H9 (cell line): ENCODE measurements at regions not wholly inside any gene's neighbourhood (a gene's known extent, or its start where the extent isn't known, plus 50 kb on each side); places are given as distances from the start of the nearest gene placed in this dataset.

Experiments used
- DNase-seq: peaks from one replicate; pipeline ENCODE4 v3.0.0-alpha.2; 2017
- H2AFZ ChIP-seq: one replicate; pipeline ENCODE4 v1.6.1; 2013; ENCODE audit warnings: mild to moderate bottlenecking, low read length, control low read depth, moderate library complexity
- H2AK5ac ChIP-seq: 2 replicates; pipeline ENCODE4 v1.6.1; 2013; ENCODE audit warnings: low read length, control low read depth, mixed read lengths; ENCODE audit not compliant: insufficient read length
- H2BK120ac ChIP-seq: one replicate; pipeline ENCODE4 v1.6.1; 2013; ENCODE audit warnings: low read depth, mild to moderate bottlenecking, low read length, control low read depth, inconsistent platforms; ENCODE audit not compliant: poor library complexity, severe bottlenecking
- H2BK12ac ChIP-seq: 2 replicates; pipeline ENCODE4 v1.6.1; 2013; ENCODE audit warnings: low read length, control low read depth, mixed read lengths, low read depth; ENCODE audit not compliant: insufficient read length
- H2BK15ac ChIP-seq: 2 replicates; pipeline ENCODE4 v1.6.1; 2013; ENCODE audit warnings: low read depth, low read length, control low read depth
- H2BK20ac ChIP-seq: one replicate; pipeline ENCODE4 v1.6.1; 2013; ENCODE audit warnings: low read depth, mild to moderate bottlenecking, low read length, control low read depth, inconsistent platforms; ENCODE audit not compliant: poor library complexity, severe bottlenecking
- H2BK5ac ChIP-seq: 2 replicates; pipeline ENCODE4 v1.6.1; 2013; ENCODE audit warnings: low read length, control low read depth, mixed read lengths; ENCODE audit not compliant: insufficient read length
- H3K14ac ChIP-seq: 2 replicates; pipeline ENCODE4 v1.6.1; 2013; ENCODE audit warnings: low read length, control low read depth; ENCODE audit not compliant: insufficient read depth
- H3K18ac ChIP-seq: 2 replicates; pipeline ENCODE4 v1.6.1; 2013; ENCODE audit warnings: low read depth, mild to moderate bottlenecking, mixed read lengths, low read length, control low read depth; ENCODE audit not compliant: insufficient read length
- H3K23ac ChIP-seq: 2 replicates; pipeline ENCODE4 v1.6.1; 2013; ENCODE audit warnings: low read length, control low read depth, mixed read lengths, low read depth; ENCODE audit not compliant: insufficient read length
- H3K23me2 ChIP-seq: 2 replicates; pipeline ENCODE4 v1.6.1; 2013; ENCODE audit warnings: low read depth, mild to moderate bottlenecking, mixed read lengths, low read length, control low read depth; ENCODE audit not compliant: insufficient read length, poor library complexity, severe bottlenecking
- H3K27ac ChIP-seq: 2 replicates; pipeline ENCODE4 v1.5.1; 2013; ENCODE audit warnings: low read length, control low read depth, mixed read lengths, low read depth; ENCODE audit not compliant: insufficient read length
- H3K27me3 ChIP-seq: 2 replicates; pipeline ENCODE4 v1.6.1; 2013; ENCODE audit warnings: low read length, control low read depth, inconsistent platforms; ENCODE audit not compliant: insufficient read depth
- H3K4ac ChIP-seq: 2 replicates; pipeline ENCODE4 v1.6.1; 2013; ENCODE audit warnings: low read depth, mild to moderate bottlenecking, control low read depth, inconsistent platforms, low read length, moderate library complexity
- H3K4me1 ChIP-seq: 2 replicates; pipeline ENCODE4 v1.6.1; 2013; ENCODE audit warnings: low read length, control low read depth, inconsistent platforms; ENCODE audit not compliant: insufficient read depth
- H3K4me2 ChIP-seq: 2 replicates; pipeline ENCODE4 v1.6.1; 2013; ENCODE audit warnings: low read length, control low read depth, mixed read lengths; ENCODE audit not compliant: insufficient read length, insufficient read depth
- H3K56ac ChIP-seq: 2 replicates; pipeline ENCODE4 v1.6.1; 2013; ENCODE audit warnings: low read depth, mild to moderate bottlenecking, mixed read lengths, low read length, control low read depth; ENCODE audit not compliant: insufficient read length
- H3K79me1 ChIP-seq: 2 replicates; pipeline ENCODE4 v1.6.1; 2013; ENCODE audit warnings: low read depth, mild to moderate bottlenecking, moderate library complexity, low read length, control low read depth, inconsistent platforms; ENCODE audit not compliant: insufficient read depth, poor library complexity, severe bottlenecking
- H3K79me2 ChIP-seq: 2 replicates; pipeline ENCODE4 v1.6.1; 2013; ENCODE audit warnings: low read length, control low read depth, inconsistent platforms; ENCODE audit not compliant: insufficient read depth
- H3K9ac ChIP-seq: 2 replicates; pipeline ENCODE4 v1.6.1; 2013; ENCODE audit warnings: low read length, control low read depth, mixed read lengths; ENCODE audit not compliant: insufficient read length; ENCODE audit errors: extremely low read depth
- H3K9me3 ChIP-seq: one replicate; pipeline ENCODE4 v1.6.1; 2013; ENCODE audit warnings: low read depth, low read length, inconsistent platforms; ENCODE audit not compliant: control insufficient read depth
- H3T11ph ChIP-seq: one replicate; pipeline ENCODE4 v1.6.1; 2013; ENCODE audit warnings: mild to moderate bottlenecking, low read length, control low read depth, inconsistent platforms
- H4K20me1 ChIP-seq: one replicate; pipeline ENCODE4 v1.6.1; 2013; ENCODE audit not compliant: control insufficient read depth, insufficient read length, insufficient read depth
- H4K5ac ChIP-seq: 2 replicates; pipeline ENCODE4 v1.6.1; 2013; ENCODE audit warnings: low read depth, mild to moderate bottlenecking, mixed read lengths, low read length, control low read depth; ENCODE audit not compliant: insufficient read length
- H4K8ac ChIP-seq: replicated peaks from 2 replicates; pipeline ENCODE4 v1.6.1; 2013; ENCODE audit warnings: low read length, control low read depth, mixed read lengths, low read depth; ENCODE audit not compliant: insufficient read length
- H4K91ac ChIP-seq: 2 replicates; pipeline ENCODE4 v1.6.1; 2013; ENCODE audit warnings: low read depth, mild to moderate bottlenecking, moderate library complexity, mixed read lengths, low read length, control low read depth; ENCODE audit not compliant: insufficient read length
- H3K27ac Mint-ChIP-seq, 3 experiments: 2 replicates in 2 of 3; 3 replicates in 1 of 3; pipeline ENCODE4 v1.8.0; 2020 to 2021; ENCODE audit warnings: mixed read lengths in 3 of 3, mild to moderate bottlenecking in 1 of 3, moderate library complexity in 1 of 3
- H3K27me3 Mint-ChIP-seq: 2 replicates; pipeline ENCODE4 v1.8.0; 2021; ENCODE audit warnings: low read depth, mild to moderate bottlenecking, moderate library complexity, mixed read lengths
- H3K36me3 Mint-ChIP-seq, 3 experiments: 2 replicates in 2 of 3; 3 replicates in 1 of 3; pipeline ENCODE4 v1.8.0; 2020 to 2021; ENCODE audit warnings: low read depth in 3 of 3, mixed read lengths in 3 of 3; ENCODE audit not compliant: insufficient read depth in 1 of 3
- H3K4me1 Mint-ChIP-seq, 2 experiments: 2 replicates each; pipeline ENCODE4 v1.8.0; 2020; ENCODE audit warnings: mixed read lengths in 2 of 2
- H3K4me3 Mint-ChIP-seq, 2 experiments: 2 replicates in 1 of 2; 3 replicates in 1 of 2; pipeline ENCODE4 v1.8.0; 2020 to 2021; ENCODE audit warnings: mild to moderate bottlenecking in 2 of 2, mixed read lengths in 2 of 2, moderate library complexity in 1 of 2
- H3K9me3 Mint-ChIP-seq, 2 experiments: 2 replicates in 1 of 2; 3 replicates in 1 of 2; pipeline ENCODE4 v1.8.0; 2020; ENCODE audit warnings: mild to moderate bottlenecking in 2 of 2, mixed read lengths in 2 of 2, moderate library complexity in 1 of 2
- WGBS: extraction: QIAGEN DNeasy Blood & Tissue Kit; methylation state at CpG from one replicate; pipeline ENCODE4 v1.1.7; 2013; ENCODE audit warnings: missing lambda C conversion rate, low lambda C conversion rate, mixed read lengths; ENCODE audit not compliant: insufficient read length; ENCODE audit errors: extremely low coverage; 5-methylcytosine and 5-hydroxymethylcytosine counted together
- TF ChIP-seq, protein P1 (sequence below): fragments of 200-600 bp; sonication (generic); conservative IDR thresholded peaks from 3 replicates; pipeline ENCODE4 v1.8.0; 2021; ENCODE audit warnings: antibody characterized with exemption, mild to moderate bottlenecking

GRCh38 chr12:19953734-19954133, 414.6 kb upstream of the PDE3A start:
- H3K14ac ChIP-seq = no peak overlapping the region
- no peak overlapping the region for H3K4me2 ChIP-seq
- no peak overlapping the region for H3K4ac ChIP-seq
- H3K27me3 ChIP-seq = no peaks in the 10 kb centered on the region
- no peaks in the 10 kb centered on the region for H4K20me1 ChIP-seq
- H3K9me3 ChIP-seq = no peaks in the 10 kb centered on the region
- Mint-ChIP-seq H3K4me3 (no peak overlapping the region), H3K4me1 (no peaks in the 10 kb centered on the region), H3K27ac (no peak overlapping the region), H3K36me3 (no peaks in the 10 kb centered on the region), H3K27me3 (no peaks in the 10 kb centered on the region), H3K9me3 (no peaks in the 10 kb centered on the region)
- H2AK5ac ChIP-seq = no peak overlapping the region
- H3K79me1 ChIP-seq = no peaks in the 10 kb centered on the region
- no peak overlapping the region for H2BK20ac ChIP-seq
- no CpG with 5 or more reads among the region's 1 CpG for WGBS
- no peak overlapping the region for H4K91ac ChIP-seq
- H3T11ph ChIP-seq = no peak overlapping the region
- DNase-seq = no peak
- H2BK15ac ChIP-seq = no peak overlapping the region
- no peak overlapping the region for H4K5ac ChIP-seq
- no peaks in the 10 kb centered on the region for H3K79me2 ChIP-seq
- no peak overlapping the region for H3K18ac ChIP-seq
- no peak overlapping the region for H2BK12ac ChIP-seq
- H3K9ac ChIP-seq = no peak overlapping the region
- no peak overlapping the region for H3K56ac ChIP-seq
- H4K8ac ChIP-seq = no peak overlapping the region
- H2AFZ ChIP-seq = no peak overlapping the region
- no peak overlapping the region for H2BK5ac ChIP-seq
- H3K4me1 ChIP-seq = no peaks in the 10 kb centered on the region
- no peaks in the 10 kb centered on the region for H3K23me2 ChIP-seq
- TF ChIP-seq, protein P1, sequence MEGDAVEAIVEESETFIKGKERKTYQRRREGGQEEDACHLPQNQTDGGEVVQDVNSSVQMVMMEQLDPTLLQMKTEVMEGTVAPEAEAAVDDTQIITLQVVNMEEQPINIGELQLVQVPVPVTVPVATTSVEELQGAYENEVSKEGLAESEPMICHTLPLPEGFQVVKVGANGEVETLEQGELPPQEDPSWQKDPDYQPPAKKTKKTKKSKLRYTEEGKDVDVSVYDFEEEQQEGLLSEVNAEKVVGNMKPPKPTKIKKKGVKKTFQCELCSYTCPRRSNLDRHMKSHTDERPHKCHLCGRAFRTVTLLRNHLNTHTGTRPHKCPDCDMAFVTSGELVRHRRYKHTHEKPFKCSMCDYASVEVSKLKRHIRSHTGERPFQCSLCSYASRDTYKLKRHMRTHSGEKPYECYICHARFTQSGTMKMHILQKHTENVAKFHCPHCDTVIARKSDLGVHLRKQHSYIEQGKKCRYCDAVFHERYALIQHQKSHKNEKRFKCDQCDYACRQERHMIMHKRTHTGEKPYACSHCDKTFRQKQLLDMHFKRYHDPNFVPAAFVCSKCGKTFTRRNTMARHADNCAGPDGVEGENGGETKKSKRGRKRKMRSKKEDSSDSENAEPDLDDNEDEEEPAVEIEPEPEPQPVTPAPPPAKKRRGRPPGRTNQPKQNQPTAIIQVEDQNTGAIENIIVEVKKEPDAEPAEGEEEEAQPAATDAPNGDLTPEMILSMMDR = no peak
- no peak overlapping the region for H3K27ac ChIP-seq
- no peak overlapping the region for H3K23ac ChIP-seq
- H2BK120ac ChIP-seq = no peak overlapping the region
